ENCODE measurements at regions not wholly inside any gene's neighbourhood (a gene's known extent, or its start where the extent isn't known, plus 50 kb on each side); places are given as distances from the start of the nearest gene placed in this dataset.

DNA sequence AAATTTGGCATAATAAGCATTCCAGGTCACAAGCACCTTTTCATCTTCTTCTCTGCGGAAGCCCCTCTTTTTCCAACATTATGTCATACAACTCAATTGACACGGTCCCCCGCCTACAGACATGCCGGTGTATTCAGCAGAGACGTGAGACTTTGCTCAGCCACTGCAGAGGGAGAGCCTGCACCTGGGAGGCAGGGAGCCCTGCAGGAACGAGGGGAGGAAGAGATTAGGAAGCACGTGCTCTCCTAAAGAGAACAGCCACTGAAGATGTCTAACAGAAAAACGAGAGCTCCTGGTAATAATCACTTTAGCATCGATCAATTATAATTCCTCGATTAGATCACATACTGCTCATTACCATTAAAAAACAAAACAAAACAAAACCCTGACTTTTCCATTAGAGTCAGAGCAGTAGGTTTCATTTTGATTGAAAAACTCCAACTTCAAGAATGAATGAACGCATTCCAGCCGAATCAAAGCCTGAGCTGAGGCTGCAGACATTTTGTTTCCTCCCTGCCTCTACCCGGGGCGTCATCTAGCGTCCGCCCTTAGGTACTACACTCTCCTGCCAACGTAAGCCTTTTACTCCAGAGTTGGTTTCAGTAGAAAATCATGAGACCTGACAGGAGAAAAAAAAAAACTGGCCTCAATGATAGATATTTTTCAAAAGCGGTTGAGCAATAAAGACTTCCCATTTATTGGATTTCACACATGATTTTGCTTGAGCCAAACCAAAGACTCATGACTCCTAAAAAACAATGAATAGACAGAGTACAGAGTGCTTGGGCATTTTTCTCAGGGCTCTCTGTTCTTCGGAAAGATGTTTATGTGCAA is 194.5 kb downstream of the KATNAL1 start:
- TF ChIP-seq, protein P1, sequence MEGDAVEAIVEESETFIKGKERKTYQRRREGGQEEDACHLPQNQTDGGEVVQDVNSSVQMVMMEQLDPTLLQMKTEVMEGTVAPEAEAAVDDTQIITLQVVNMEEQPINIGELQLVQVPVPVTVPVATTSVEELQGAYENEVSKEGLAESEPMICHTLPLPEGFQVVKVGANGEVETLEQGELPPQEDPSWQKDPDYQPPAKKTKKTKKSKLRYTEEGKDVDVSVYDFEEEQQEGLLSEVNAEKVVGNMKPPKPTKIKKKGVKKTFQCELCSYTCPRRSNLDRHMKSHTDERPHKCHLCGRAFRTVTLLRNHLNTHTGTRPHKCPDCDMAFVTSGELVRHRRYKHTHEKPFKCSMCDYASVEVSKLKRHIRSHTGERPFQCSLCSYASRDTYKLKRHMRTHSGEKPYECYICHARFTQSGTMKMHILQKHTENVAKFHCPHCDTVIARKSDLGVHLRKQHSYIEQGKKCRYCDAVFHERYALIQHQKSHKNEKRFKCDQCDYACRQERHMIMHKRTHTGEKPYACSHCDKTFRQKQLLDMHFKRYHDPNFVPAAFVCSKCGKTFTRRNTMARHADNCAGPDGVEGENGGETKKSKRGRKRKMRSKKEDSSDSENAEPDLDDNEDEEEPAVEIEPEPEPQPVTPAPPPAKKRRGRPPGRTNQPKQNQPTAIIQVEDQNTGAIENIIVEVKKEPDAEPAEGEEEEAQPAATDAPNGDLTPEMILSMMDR (conservative IDR thresholded peaks at IDR 0.05; ENCODE audit: low read length) = peak; percentile 99
- no peak for TF ChIP-seq EZH2phosphoT487 (IDR thresholded peaks at IDR 0.05; ENCODE audit: borderline replicate concordance, low read depth, low read length)

Data from OCI-LY7 (cell line).